ENCODE measurements at regions not wholly inside any gene's neighbourhood (a gene's known extent, or its start where the extent isn't known, plus 50 kb on each side); places are given as distances from the start of the nearest gene placed in this dataset.

DNA sequence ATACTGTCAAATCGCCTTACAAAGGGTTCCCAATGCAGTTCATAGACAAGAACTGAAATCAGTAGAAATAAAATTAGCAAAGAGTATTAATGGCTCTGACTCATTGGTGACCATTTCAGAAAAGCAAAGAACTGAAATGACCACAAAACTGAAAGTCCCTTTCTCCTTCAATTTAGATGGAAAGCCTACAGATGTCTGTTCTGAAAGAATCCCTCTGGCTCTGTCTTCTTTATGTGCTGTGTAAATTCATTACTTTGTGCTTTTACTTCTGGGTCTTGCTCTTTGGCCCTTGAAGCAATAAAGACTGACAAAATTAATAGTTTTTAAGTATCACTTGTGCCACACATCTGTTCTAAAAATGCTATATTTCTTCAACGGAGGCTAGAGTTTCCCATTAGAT lies 62.7 kb upstream of the GPR89A start:
- TF ChIP-seq, protein P1, sequence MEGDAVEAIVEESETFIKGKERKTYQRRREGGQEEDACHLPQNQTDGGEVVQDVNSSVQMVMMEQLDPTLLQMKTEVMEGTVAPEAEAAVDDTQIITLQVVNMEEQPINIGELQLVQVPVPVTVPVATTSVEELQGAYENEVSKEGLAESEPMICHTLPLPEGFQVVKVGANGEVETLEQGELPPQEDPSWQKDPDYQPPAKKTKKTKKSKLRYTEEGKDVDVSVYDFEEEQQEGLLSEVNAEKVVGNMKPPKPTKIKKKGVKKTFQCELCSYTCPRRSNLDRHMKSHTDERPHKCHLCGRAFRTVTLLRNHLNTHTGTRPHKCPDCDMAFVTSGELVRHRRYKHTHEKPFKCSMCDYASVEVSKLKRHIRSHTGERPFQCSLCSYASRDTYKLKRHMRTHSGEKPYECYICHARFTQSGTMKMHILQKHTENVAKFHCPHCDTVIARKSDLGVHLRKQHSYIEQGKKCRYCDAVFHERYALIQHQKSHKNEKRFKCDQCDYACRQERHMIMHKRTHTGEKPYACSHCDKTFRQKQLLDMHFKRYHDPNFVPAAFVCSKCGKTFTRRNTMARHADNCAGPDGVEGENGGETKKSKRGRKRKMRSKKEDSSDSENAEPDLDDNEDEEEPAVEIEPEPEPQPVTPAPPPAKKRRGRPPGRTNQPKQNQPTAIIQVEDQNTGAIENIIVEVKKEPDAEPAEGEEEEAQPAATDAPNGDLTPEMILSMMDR (IDR thresholded peaks at IDR 0.05): no peak
- TF ChIP-seq, protein P2, sequence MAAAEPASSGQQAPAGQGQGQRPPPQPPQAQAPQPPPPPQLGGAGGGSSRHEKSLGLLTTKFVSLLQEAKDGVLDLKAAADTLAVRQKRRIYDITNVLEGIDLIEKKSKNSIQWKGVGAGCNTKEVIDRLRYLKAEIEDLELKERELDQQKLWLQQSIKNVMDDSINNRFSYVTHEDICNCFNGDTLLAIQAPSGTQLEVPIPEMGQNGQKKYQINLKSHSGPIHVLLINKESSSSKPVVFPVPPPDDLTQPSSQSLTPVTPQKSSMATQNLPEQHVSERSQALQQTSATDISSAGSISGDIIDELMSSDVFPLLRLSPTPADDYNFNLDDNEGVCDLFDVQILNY (CRISPR knock-in tag; IDR thresholded peaks at IDR 0.05): no peak
- TF ChIP-seq, protein P3, sequence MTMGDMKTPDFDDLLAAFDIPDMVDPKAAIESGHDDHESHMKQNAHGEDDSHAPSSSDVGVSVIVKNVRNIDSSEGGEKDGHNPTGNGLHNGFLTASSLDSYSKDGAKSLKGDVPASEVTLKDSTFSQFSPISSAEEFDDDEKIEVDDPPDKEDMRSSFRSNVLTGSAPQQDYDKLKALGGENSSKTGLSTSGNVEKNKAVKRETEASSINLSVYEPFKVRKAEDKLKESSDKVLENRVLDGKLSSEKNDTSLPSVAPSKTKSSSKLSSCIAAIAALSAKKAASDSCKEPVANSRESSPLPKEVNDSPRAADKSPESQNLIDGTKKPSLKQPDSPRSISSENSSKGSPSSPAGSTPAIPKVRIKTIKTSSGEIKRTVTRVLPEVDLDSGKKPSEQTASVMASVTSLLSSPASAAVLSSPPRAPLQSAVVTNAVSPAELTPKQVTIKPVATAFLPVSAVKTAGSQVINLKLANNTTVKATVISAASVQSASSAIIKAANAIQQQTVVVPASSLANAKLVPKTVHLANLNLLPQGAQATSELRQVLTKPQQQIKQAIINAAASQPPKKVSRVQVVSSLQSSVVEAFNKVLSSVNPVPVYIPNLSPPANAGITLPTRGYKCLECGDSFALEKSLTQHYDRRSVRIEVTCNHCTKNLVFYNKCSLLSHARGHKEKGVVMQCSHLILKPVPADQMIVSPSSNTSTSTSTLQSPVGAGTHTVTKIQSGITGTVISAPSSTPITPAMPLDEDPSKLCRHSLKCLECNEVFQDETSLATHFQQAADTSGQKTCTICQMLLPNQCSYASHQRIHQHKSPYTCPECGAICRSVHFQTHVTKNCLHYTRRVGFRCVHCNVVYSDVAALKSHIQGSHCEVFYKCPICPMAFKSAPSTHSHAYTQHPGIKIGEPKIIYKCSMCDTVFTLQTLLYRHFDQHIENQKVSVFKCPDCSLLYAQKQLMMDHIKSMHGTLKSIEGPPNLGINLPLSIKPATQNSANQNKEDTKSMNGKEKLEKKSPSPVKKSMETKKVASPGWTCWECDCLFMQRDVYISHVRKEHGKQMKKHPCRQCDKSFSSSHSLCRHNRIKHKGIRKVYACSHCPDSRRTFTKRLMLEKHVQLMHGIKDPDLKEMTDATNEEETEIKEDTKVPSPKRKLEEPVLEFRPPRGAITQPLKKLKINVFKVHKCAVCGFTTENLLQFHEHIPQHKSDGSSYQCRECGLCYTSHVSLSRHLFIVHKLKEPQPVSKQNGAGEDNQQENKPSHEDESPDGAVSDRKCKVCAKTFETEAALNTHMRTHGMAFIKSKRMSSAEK (CRISPR knock-in tag; IDR thresholded peaks at IDR 0.05; ENCODE audit: borderline replicate concordance): no peak
- TF ChIP-seq ZNF416 (CRISPR knock-in tag; IDR thresholded peaks at IDR 0.05) (no peak), ATF1 (CRISPR knock-in tag; IDR thresholded peaks at IDR 0.05) (no peak), ZNF671 (CRISPR knock-in tag; IDR thresholded peaks at IDR 0.05) (no peak)
- TF ChIP-seq, protein P4, sequence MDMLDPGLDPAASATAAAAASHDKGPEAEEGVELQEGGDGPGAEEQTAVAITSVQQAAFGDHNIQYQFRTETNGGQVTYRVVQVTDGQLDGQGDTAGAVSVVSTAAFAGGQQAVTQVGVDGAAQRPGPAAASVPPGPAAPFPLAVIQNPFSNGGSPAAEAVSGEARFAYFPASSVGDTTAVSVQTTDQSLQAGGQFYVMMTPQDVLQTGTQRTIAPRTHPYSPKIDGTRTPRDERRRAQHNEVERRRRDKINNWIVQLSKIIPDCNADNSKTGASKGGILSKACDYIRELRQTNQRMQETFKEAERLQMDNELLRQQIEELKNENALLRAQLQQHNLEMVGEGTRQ (CRISPR knock-in tag; IDR thresholded peaks at IDR 0.05): no peak
- TF ChIP-seq, protein P5, sequence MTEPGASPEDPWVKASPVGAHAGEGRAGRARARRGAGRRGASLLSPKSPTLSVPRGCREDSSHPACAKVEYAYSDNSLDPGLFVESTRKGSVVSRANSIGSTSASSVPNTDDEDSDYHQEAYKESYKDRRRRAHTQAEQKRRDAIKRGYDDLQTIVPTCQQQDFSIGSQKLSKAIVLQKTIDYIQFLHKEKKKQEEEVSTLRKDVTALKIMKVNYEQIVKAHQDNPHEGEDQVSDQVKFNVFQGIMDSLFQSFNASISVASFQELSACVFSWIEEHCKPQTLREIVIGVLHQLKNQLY (CRISPR knock-in tag; IDR thresholded peaks at IDR 0.05): no peak
- TF ChIP-seq, protein P6, sequence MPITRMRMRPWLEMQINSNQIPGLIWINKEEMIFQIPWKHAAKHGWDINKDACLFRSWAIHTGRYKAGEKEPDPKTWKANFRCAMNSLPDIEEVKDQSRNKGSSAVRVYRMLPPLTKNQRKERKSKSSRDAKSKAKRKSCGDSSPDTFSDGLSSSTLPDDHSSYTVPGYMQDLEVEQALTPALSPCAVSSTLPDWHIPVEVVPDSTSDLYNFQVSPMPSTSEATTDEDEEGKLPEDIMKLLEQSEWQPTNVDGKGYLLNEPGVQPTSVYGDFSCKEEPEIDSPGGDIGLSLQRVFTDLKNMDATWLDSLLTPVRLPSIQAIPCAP (CRISPR knock-in tag; IDR thresholded peaks at IDR 0.05): no peak
- TF ChIP-seq, protein P7, sequence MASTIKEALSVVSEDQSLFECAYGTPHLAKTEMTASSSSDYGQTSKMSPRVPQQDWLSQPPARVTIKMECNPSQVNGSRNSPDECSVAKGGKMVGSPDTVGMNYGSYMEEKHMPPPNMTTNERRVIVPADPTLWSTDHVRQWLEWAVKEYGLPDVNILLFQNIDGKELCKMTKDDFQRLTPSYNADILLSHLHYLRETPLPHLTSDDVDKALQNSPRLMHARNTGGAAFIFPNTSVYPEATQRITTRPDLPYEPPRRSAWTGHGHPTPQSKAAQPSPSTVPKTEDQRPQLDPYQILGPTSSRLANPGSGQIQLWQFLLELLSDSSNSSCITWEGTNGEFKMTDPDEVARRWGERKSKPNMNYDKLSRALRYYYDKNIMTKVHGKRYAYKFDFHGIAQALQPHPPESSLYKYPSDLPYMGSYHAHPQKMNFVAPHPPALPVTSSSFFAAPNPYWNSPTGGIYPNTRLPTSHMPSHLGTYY (CRISPR knock-in tag; IDR thresholded peaks at IDR 0.05): no peak
- TF ChIP-seq, protein P8, sequence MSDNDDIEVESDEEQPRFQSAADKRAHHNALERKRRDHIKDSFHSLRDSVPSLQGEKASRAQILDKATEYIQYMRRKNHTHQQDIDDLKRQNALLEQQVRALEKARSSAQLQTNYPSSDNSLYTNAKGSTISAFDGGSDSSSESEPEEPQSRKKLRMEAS (CRISPR knock-in tag; IDR thresholded peaks at IDR 0.05): no peak
- TF ChIP-seq, protein P9, sequence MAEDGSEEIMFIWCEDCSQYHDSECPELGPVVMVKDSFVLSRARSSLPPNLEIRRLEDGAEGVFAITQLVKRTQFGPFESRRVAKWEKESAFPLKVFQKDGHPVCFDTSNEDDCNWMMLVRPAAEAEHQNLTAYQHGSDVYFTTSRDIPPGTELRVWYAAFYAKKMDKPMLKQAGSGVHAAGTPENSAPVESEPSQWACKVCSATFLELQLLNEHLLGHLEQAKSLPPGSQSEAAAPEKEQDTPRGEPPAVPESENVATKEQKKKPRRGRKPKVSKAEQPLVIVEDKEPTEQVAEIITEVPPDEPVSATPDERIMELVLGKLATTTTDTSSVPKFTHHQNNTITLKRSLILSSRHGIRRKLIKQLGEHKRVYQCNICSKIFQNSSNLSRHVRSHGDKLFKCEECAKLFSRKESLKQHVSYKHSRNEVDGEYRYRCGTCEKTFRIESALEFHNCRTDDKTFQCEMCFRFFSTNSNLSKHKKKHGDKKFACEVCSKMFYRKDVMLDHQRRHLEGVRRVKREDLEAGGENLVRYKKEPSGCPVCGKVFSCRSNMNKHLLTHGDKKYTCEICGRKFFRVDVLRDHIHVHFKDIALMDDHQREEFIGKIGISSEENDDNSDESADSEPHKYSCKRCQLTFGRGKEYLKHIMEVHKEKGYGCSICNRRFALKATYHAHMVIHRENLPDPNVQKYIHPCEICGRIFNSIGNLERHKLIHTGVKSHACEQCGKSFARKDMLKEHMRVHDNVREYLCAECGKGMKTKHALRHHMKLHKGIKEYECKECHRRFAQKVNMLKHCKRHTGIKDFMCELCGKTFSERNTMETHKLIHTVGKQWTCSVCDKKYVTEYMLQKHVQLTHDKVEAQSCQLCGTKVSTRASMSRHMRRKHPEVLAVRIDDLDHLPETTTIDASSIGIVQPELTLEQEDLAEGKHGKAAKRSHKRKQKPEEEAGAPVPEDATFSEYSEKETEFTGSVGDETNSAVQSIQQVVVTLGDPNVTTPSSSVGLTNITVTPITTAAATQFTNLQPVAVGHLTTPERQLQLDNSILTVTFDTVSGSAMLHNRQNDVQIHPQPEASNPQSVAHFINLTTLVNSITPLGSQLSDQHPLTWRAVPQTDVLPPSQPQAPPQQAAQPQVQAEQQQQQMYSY (CRISPR knock-in tag; IDR thresholded peaks at IDR 0.05): no peak

All from WTC11 (cell line).